WTC11 (cell line): ENCODE measurements at regions not wholly inside any gene's neighbourhood (a gene's known extent, or its start where the extent isn't known, plus 50 kb on each side); places are given as distances from the start of the nearest gene placed in this dataset.

Experiments
- ATAC-seq: fragments of 200-7000 bp; cut with Tn5 transposase; 2 replicates; pipeline ENCODE4 v1.10.0; 2021; ENCODE audit warnings: mild to moderate bottlenecking, moderate library complexity
- CTCF ChIA-PET: fragments of 300-600 bp; sonication (Branson Sonifier 250); formaldehyde crosslinking; loops from one replicate; lab custom pipeline; 2021; ENCODE audit warnings: antibody characterized with exemption; lab: Charles Lee
- POLR2A ChIA-PET: fragments of 350-600 bp; sonication (Branson Sonifier 250); formaldehyde crosslinking; loops from one replicate; lab custom pipeline; 2021; ENCODE audit warnings: antibody characterized with exemption; lab: Charles Lee
- DNase-seq: peaks from one replicate; pipeline ENCODE4 v3.0.0; 2021; ENCODE audit warnings: low spot score
- H3K27ac Mint-ChIP-seq: 2 replicates; pipeline ENCODE4 v1.8.0; 2021; ENCODE audit warnings: mixed read lengths
- H3K27me3 Mint-ChIP-seq: 2 replicates; pipeline ENCODE4 v1.8.0; 2021; ENCODE audit warnings: low read depth, mild to moderate bottlenecking, moderate library complexity, mixed read lengths
- H3K36me3 Mint-ChIP-seq: 2 replicates; pipeline ENCODE4 v1.8.0; 2021; ENCODE audit warnings: mixed read lengths
- H3K4me1 Mint-ChIP-seq: 2 replicates; pipeline ENCODE4 v1.8.0; 2022; ENCODE audit warnings: mixed read lengths
- H3K4me3 Mint-ChIP-seq: 2 replicates; pipeline ENCODE4 v1.8.0; 2021; ENCODE audit warnings: mild to moderate bottlenecking, moderate library complexity, mixed read lengths
- H3K9me3 Mint-ChIP-seq: 2 replicates; pipeline ENCODE4 v1.8.0; 2021; ENCODE audit warnings: mixed read lengths
- ARID4B ChIP-seq: sonication (generic); formaldehyde crosslinking; IDR thresholded peaks from 2 replicates; pipeline ENCODE4 v1.8.0; 2023; ENCODE audit warnings: missing genetic modification reagents, mild to moderate bottlenecking, borderline replicate concordance
- ATF1 ChIP-seq: sonication (generic); formaldehyde crosslinking; IDR thresholded peaks from 2 replicates; pipeline ENCODE4 v1.8.1; 2023; ENCODE audit warnings: mild to moderate bottlenecking, moderate library complexity, missing genetic modification reagents
- CDX4 ChIP-seq: fragments of 250-450 bp; sonication (Bioruptor Pico); IDR thresholded peaks from 2 replicates; pipeline ENCODE4 v1.9.0; 2021; ENCODE audit warnings: moderate library complexity, mild to moderate bottlenecking, inconsistent platforms, borderline replicate concordance
- E2F1 ChIP-seq: sonication (generic); formaldehyde crosslinking; IDR thresholded peaks from 2 replicates; pipeline ENCODE4 v1.8.0; 2022; ENCODE audit warnings: mild to moderate bottlenecking, missing genetic modification reagents
- E2F4 ChIP-seq: sonication (generic); formaldehyde crosslinking; IDR thresholded peaks from 2 replicates; pipeline ENCODE4 v1.8.1; 2022; ENCODE audit warnings: low read depth, mild to moderate bottlenecking, moderate library complexity, missing genetic modification reagents, borderline replicate concordance
- ELF4 ChIP-seq: sonication (generic); formaldehyde crosslinking; IDR thresholded peaks from 2 replicates; pipeline ENCODE4 v1.8.1; 2022; ENCODE audit warnings: low read depth, mild to moderate bottlenecking, moderate library complexity, missing genetic modification reagents
- FOXP1 ChIP-seq: sonication (generic); formaldehyde crosslinking; IDR thresholded peaks from 2 replicates; pipeline ENCODE4 v1.8.0; 2022; ENCODE audit warnings: missing genetic modification reagents, mild to moderate bottlenecking, moderate library complexity, borderline replicate concordance
- IRF2 ChIP-seq: sonication (generic); formaldehyde crosslinking; IDR thresholded peaks from 2 replicates; pipeline ENCODE4 v1.8.0; 2022; ENCODE audit warnings: low read depth, missing genetic modification reagents, borderline replicate concordance
- JAZF1 ChIP-seq: fragments of 250-450 bp; sonication (Bioruptor Pico); IDR thresholded peaks from 2 replicates; pipeline ENCODE4 v1.9.0; 2021; ENCODE audit warnings: moderate library complexity, mild to moderate bottlenecking, inconsistent platforms
- JUN ChIP-seq: sonication (generic); formaldehyde crosslinking; IDR thresholded peaks from 2 replicates; pipeline ENCODE4 v1.8.0; 2023; ENCODE audit warnings: mild to moderate bottlenecking, missing genetic modification reagents
- TEAD1 ChIP-seq: sonication (generic); formaldehyde crosslinking; IDR thresholded peaks from 2 replicates; pipeline ENCODE4 v1.8.0; 2022; ENCODE audit warnings: mild to moderate bottlenecking, missing genetic modification reagents
- USF1 ChIP-seq: sonication (generic); formaldehyde crosslinking; IDR thresholded peaks from 2 replicates; pipeline ENCODE4 v1.8.0; 2022; ENCODE audit warnings: mild to moderate bottlenecking, missing genetic modification reagents
- ZBTB21 ChIP-seq: sonication (generic); formaldehyde crosslinking; IDR thresholded peaks from 2 replicates; pipeline ENCODE4 v1.8.1; 2023; ENCODE audit warnings: mild to moderate bottlenecking, missing genetic modification reagents, borderline replicate concordance
- ZNF219 ChIP-seq: sonication (generic); formaldehyde crosslinking; IDR thresholded peaks from 2 replicates; pipeline ENCODE4 v1.8.0; 2023; ENCODE audit warnings: missing genetic modification reagents, mild to moderate bottlenecking, borderline replicate concordance
- ZNF232 ChIP-seq: sonication (generic); formaldehyde crosslinking; IDR thresholded peaks from 2 replicates; pipeline ENCODE4 v1.8.0; 2022; ENCODE audit warnings: mild to moderate bottlenecking, missing genetic modification reagents
- ZNF416 ChIP-seq: fragments of 250-450 bp; sonication (Bioruptor Pico); IDR thresholded peaks from 2 replicates; pipeline ENCODE4 v1.9.0; 2021; ENCODE audit warnings: mild to moderate bottlenecking, inconsistent platforms
- ZNF512 ChIP-seq: sonication (generic); formaldehyde crosslinking; IDR thresholded peaks from 2 replicates; pipeline ENCODE4 v1.8.1; 2022; ENCODE audit warnings: missing genetic modification reagents, borderline replicate concordance
- ZSCAN18 ChIP-seq: fragments of 250-450 bp; sonication (Bioruptor Pico); IDR thresholded peaks from 2 replicates; pipeline ENCODE4 v2.1.2; 2022; ENCODE audit warnings: mild to moderate bottlenecking, moderate library complexity

- TF ChIP-seq ZNF416 (no peak), ZNF512 (CRISPR knock-in tag) (no peak), ZBTB21 (no peak), ATF1 (CRISPR knock-in tag) (no peak)
These were observed 768.4 kb downstream of the TFAP2A start (continued) for GRCh38 chr6:9646342-9647070.

GRCh38 chr6:9638861-9639260, 776.0 kb downstream of the TFAP2A start:
- Mint-ChIP-seq H3K4me1 (no peaks in the 10 kb centered on the region), H3K36me3 (no peaks in the 10 kb centered on the region), H3K4me3 (no peak overlapping the region), H3K27me3 (no peaks in the 10 kb centered on the region), H3K27ac (no peak overlapping the region), H3K9me3 (no peaks in the 10 kb centered on the region)
- POLR2A ChIA-PET: interaction anchor here (0.5 kb wide), 1 partner anchor 466 kb away, joined by 3 read pairs; no protein-coding TSS in a partner anchor
- TF ChIP-seq IRF2 (CRISPR knock-in tag): no peak
- no peak for TF ChIP-seq E2F4 (CRISPR knock-in tag)
- TF ChIP-seq JAZF1 (CRISPR knock-in tag): no peak
- TF ChIP-seq USF1: no peak
- no peak for TF ChIP-seq CDX4 (CRISPR knock-in tag)
- TF ChIP-seq ZNF232: no peak
- TF ChIP-seq E2F1 (CRISPR knock-in tag): no peak
- DNase-seq (no peak), ATAC-seq (no peak)
- CTCF ChIA-PET: no interaction called here

GRCh38 chr6:9634776-9635175, 780.1 kb downstream of the TFAP2A start:
- no peak overlapping the region for H3K4me3 Mint-ChIP-seq
- ATAC-seq (no peak), DNase-seq (no peak)
- ChIA-PET POLR2A (no interaction called here), CTCF (no interaction called here)
- H3K4me1 Mint-ChIP-seq: no peaks in the 10 kb centered on the region
- peaks cover 17% of the 10 kb centered on the region for H3K36me3 Mint-ChIP-seq
- H3K27me3 Mint-ChIP-seq: no peaks in the 10 kb centered on the region; the same call in 1 of the 2 replicates
- TF ChIP-seq ELF4 (CRISPR knock-in tag): no peak
- no peak overlapping the region for H3K27ac Mint-ChIP-seq
- peaks cover 23% of the 10 kb centered on the region for H3K9me3 Mint-ChIP-seq

- POLR2A ChIA-PET: no interaction called here
- Mint-ChIP-seq H3K27ac (no peak overlapping the region), H3K9me3 (peaks cover 37% of the 10 kb centered on the region), H3K36me3 (peaks cover 23% of the 10 kb centered on the region), H3K4me1 (no peaks in the 10 kb centered on the region), H3K27me3 (no peaks in the 10 kb centered on the region; the same call in 1 of the 2 replicates), H3K4me3 (no peak overlapping the region)
- ATAC-seq (no peak), DNase-seq (no peak)
- CTCF ChIA-PET: no interaction called here
- TF ChIP-seq ARID4B (CRISPR knock-in tag) (no peak), FOXP1 (CRISPR knock-in tag) (no peak), JUN (CRISPR knock-in tag) (no peak), ZSCAN18 (CRISPR knock-in tag) (no peak), TEAD1 (no peak), ZNF219 (no peak)
These were observed 782.8 kb downstream of the TFAP2A start for GRCh38 chr6:9632026-9632425.
